SK-MEL-5 (cell line): ENCODE measurements at regions not wholly inside any gene's neighbourhood (a gene's known extent, or its start where the extent isn't known, plus 50 kb on each side); places are given as distances from the start of the nearest gene placed in this dataset.

Source experiments
- DNase-seq: peaks from one replicate; pipeline ENCODE4 v3.0.0-alpha.2; 2016; ENCODE audit warnings: low read depth, low spot score
- in situ Hi-C: cut with HindIII; loops from 2 replicates; pipeline ENCODE4 v1.10.0; 2016; ENCODE audit warnings: low sequenced_read_pairs, high pct_unique_total_duplicates, low pct_unique_long_range_greater_than_20kb

DNA sequence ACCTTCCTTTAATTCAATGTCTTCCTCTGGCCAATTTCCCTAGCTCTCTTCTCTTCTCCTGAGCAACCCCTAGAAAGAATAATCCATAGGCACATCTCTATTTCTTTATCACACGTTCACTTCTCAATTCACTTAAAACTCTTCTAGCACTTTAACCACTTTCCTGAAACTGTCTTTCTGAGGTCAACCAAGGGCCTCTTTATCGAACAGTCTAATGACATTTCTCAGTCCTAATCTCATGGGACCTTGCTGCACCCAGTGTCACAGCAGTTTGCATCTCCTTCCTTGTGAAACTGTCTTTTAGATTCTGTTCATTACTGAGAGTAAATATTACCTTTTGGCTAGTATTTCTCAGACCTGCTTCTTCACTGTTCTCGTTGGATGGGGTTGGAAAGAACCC lies 285.3 kb upstream of the RASGEF1B start:
- in situ Hi-C loops, result no loop called here
- no peak for DNase-seq

DNA sequence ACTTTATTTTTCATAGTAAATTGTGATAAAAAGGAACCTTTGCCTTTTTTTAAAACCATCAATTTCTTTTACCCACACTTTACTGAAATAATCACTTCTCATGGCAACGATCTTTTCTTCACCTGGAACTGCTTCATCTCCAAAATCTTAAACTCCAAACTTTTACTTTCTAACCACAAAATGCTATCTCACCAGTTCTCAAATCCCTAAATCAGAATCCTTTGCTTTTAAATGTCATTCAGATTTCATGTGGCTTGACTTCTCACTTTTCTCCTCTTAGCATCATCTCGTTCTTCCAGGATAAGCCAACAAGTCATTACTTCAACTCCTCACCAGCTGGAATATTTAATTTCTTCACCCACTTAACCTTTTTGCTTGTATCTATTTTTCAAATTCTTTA lies 284.3 kb upstream of the RASGEF1B start:
- in situ Hi-C loops, result no loop called here
- DNase-seq, result no peak

DNA sequence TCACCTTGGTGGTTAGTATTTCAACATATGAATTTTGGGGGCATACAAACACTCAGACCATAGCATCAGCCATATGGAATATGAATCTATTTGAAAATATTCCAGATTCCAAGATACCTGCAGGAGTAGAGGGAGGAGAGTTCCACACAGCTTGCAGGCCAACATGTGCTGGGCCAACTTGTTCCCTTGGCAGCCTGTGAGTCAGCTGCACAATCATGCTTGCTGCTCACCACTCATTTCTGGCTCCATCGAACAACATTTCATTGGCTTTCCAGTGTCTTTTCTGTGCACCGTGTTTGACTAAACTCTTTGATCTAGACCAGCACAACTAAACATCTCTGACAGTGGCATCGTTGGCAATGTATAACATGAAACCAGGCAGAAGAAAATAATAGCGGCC lies 282.5 kb upstream of the RASGEF1B start:
- in situ Hi-C loops, result no loop called here
- no peak for DNase-seq

DNA sequence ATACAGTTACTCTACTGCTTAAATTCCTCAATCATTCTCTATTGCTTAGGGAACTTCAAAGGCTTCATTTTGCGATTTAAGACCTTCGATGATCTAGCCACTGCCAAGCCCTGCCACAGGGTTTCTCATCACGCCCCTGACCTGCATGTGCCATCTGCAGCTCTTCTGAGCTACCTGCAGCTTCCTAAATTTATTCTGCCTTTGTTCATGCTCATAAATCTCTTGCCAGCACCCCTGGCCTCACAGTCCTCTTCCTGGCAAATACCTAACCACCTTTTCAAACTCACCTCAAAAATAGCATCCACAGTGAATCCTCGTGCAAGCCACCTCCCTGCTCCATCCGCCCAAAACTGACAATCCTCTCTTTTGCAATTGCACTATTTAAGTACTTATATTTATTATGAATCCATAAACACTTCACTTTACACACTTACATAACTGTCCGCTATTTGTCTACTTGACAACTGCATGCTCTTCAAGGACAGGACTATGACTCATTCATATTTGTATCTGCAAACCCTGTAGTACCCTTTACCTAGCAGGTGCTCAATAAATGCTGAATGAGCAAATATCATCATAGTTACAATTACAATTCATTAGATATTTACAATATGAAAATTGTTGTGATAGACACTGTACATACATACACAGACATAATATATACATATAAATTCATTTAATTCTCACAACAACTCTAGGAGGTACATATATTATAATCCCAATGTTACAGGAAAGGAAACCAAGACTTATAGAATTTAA lies 280.0 kb upstream of the RASGEF1B start:
- in situ Hi-C loops, result no loop called here
- DNase-seq, result no peak

DNA sequence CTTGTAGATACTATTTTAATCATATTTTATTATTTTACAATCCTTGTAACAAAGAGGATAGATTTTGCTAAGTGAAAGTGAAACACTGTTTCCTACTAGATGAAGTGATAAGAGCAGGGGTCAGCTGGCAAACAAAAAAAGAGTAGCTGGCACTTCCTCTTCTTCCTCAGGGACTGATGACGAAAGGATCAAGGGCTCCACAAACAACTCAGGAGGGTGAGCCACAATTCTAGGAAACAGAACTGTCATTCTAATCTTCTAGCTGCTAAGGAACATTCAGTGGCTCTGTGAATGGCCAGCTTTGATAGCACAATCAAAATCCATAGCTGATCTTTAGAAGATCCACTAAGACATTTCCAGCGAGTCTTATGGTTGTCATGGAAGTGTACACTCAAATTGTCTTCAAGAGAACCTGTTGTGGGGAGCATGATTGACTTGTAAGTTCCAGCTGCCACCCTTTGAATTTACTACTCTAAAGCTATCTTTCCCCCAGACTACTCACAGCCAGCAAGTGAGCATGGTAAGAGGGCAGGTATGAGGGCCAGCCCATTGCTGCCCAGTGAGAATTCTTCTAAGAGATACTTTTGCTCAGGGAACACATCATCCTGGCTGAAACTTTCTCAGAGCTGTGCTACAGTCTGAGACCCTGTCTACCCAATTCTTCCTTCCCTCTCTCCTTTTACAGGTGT lies 275.7 kb upstream of the RASGEF1B start:
- in situ Hi-C loops, result no loop called here
- no peak for DNase-seq

DNA sequence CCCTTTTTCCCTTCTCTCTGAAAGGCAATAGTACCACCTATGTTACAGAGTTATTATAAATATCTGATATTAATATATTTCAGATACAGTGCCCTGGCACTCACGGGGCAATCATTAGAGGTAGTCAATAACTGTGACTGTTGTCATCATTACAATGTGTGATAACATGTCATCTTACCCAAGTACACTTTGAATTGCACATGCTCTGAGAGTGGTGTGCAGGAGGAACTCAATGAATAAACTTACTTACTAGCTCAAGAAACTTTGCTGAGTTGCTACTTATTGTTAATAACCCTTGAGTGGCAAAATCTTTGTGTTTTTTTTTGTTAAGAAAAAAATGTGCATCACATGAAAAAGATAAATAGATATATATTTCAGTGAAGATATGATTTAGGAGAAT lies 275.1 kb upstream of the RASGEF1B start:
- no peak for DNase-seq
- in situ Hi-C loops, result no loop called here

DNA sequence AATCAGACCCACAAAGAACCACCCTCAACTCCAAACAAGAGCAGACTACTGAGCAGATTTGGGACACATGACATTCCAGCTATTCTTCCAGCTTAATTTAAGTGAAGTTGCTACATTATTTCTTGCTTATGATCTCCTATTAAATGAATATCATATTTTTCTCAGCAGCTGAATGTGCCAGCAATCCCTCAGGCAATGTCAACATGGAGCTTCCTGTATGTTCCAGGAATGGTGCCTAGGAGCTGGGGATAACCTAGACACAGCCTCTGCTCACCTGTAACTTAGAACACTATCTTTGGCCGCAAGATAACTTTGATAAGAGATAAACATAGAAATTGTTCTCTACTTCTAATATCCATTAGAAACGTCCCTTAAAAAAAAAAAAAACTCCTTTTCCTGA lies 274.4 kb upstream of the RASGEF1B start:
- no peak for DNase-seq
- in situ Hi-C loops, result no loop called here

DNA sequence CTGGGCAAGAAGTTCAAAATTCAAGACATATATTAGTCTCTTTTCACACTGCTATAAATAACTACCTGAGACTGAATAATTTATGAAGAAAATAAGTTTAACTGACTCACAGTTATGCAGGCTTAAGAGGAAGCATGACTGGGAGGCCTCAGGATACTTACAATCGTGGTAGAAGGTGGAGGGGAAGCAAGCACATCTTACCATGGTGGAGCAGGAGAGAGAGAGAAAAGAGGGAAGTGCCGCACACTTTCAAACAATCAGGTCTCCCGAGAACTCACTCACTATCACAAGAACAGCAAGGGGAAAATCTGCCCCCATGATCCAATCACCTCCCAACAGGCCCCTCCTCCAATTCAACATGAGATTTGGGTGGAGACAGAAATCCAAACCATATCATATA lies 273.3 kb upstream of the RASGEF1B start:
- DNase-seq, result no peak
- in situ Hi-C loops, result no loop called here

DNA sequence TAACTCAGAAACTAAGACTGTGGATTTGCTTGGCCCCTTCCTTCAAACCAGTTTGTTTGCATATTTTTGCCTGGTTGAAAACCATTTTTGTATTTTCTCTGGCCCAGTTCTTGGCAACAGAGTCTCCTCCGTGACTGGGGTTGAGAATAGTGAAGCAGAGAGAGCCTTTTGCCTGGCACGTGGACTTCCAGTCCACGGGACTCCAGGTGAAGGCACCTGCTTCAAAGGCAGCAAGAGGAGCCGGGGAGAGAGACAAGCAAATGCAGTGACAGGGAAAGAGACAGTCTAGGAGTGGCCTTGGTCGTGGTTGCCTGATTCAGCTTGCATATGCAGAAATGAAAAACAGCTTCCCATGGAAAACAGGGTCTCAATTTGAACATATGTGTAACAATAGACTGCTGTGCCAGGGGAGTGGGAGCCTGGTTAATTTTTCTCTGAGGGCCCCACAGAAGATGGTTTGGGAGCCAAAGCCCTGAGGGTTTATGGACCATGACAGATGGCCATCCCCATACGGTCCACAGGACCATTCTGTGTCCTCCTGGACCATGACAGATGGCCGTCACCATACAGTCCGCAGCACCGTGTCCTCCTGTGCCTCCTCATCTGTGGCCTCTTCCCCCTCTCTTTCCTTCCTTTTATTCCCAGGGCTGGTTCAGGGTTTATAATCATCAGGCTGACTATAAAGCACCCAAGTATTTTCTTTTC lies 272.2 kb upstream of the RASGEF1B start:
- in situ Hi-C loops, result no loop called here
- DNase-seq, result no peak

DNA sequence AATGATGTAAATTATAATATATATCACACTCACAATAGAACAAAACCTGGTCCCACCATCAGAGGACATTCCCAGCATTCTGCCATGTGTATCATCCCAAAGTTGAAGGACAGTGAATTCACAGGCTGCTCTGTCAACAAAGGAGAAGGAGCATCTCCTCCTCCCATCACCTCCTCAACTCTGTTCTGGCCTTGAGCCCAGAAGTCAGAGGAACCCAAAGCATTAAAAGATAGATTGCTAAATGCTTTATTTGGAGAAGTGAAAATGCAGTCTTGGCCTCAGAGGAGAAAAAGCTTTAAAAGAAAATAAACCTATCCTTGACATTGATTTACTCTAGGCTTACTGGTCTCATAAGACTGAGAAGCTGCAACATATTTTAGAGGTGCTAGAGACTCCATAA lies 268.8 kb upstream of the RASGEF1B start:
- DNase-seq, result no peak
- in situ Hi-C loops, result no loop called here

DNA sequence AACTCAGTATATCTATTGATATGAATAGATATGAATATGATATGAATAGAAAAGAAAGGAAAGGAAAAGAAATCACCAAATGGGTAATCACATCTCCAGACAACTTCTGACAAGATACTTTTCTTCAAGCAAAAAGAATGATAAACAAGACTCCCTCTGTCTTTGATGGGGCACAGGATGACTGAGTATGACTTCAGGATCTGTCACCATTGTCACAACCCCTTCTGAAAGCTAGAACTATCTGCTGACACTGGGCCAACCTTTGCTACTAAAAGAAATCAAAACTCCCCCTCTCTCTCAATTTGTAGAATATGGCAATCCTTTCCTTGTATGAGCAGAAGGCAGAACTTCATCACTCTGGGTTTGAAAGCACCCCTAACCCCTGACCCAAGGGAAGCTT lies 267.2 kb upstream of the RASGEF1B start:
- in situ Hi-C loops, result no loop called here
- DNase-seq, result no peak

DNA sequence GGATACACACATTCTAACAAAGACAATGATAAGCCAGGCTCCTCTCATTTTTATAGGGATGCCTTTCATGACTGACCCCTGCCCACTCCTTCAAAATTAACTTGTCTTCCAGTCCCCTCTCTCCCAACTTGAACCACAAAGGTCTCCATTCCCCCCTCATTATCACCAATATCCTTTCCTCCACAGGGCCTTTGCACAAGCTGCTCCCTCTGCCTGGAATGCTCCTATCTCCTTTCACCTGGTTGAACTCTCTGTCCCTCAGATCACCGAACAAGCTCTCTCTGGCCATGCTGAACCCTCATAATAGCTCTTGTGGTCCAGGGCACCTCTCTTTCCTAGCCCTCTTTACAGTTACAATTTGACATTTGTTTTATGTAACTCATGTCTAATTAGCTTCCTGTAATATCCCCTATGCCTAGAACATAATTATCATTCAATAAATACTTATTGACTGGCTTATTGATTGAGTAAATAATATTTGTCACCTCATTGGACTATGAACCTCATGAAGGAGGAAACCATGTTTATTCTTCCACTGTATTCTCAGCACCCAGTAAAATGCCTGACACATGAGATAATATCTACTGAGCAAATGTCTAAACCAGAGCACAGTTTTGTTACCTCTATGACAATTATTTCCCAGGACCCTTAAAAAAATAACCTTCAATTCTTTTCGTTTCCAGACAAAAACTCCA lies 266.3 kb upstream of the RASGEF1B start:
- no peak for DNase-seq
- in situ Hi-C loops, result no loop called here

DNA sequence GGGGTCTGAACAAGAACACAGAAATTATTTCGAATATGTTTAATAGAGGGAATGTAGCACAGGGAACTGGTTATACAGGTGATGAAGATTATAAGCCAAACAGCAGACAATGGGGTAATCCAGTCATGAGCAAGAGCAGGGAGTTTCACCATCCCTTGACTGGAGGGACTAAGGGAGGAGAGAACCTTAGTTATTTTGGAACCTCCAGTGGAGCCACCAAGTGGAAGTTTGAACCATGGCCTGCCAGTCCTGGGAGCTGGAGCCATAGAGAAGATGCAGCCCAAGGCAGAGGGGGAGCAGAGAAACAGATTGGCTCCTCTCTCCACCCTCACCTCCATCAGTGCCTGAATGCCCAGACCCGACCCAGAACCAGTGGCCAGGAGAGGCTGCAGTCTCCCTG lies 264.6 kb upstream of the RASGEF1B start:
- no peak for DNase-seq
- in situ Hi-C loops, result no loop called here

DNA sequence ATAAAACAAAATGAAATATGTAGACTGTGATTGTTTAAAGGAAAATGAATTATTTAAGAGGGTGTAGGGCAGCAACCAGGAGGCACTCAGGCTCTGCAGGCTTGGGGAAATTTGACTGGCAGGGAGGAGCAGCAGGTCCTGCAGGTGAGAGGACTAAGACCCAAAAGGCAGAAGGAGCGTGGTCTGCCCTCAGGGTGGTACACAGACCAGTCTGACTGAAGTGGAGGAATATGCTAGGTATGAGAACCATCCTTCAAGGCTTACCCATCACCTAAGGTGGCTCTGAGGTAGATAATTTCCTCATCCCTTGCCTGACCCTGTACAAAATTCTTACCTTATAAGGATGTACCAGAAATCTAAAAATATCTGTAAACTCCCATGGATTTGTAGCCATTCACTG lies 261.3 kb upstream of the RASGEF1B start:
- in situ Hi-C loops, result no loop called here

DNA sequence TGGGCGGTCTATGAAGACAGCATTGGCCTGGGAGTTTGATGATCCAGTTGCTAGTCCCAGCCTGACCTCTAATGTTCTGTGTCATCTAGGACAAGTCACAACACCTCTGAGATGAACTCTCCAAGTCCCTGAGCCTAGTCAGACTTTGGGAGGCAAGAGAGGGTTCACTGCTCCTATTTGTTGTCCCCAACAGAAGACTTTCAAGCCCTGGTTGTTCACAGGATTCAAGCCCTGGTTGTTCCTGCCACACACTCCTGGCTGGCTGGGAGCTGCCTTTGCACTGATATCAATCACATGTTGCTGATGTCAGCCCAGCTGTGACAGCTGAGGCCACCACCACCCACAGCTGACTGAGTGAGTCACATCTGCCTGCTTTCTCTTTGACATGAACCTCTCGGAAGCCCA lies 253.2 kb upstream of the RASGEF1B start:
- in situ Hi-C loops, result no loop called here
- no peak for DNase-seq

More for the DNA sequence above, 261.3 kb upstream of the RASGEF1B start:
- DNase-seq, result no peak

DNA sequence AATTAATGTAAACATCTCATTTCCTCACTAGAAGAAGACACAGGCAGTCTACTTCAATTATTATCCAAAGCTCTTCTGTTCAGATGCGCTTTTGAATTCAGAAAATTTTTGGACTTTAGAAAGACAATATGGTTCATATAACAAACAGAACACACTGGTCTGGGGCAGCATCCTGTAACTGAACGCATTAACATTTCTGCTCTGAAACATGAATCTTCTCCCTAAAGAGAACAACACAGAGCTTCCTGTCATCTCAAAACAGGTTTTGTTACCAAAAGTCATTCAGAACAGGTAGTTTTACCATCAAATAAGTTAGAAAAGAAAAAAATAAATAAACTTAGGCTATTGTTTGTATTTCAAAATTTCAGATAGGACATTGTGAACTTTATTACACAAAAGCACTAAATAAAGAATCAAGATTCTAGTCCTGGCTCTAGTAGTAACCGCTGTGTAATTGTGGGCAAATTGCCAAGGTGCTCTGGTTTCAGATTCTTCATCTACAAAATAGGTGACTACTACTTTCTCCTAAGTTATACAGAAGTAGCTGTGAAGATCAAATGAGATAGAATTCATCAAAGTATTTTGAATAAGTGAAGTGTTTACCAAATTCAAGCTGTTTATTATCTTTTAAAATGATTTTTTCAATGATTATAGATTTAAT lies 252.3 kb upstream of the RASGEF1B start:
- DNase-seq, result no peak
- in situ Hi-C loops, result no loop called here

DNA sequence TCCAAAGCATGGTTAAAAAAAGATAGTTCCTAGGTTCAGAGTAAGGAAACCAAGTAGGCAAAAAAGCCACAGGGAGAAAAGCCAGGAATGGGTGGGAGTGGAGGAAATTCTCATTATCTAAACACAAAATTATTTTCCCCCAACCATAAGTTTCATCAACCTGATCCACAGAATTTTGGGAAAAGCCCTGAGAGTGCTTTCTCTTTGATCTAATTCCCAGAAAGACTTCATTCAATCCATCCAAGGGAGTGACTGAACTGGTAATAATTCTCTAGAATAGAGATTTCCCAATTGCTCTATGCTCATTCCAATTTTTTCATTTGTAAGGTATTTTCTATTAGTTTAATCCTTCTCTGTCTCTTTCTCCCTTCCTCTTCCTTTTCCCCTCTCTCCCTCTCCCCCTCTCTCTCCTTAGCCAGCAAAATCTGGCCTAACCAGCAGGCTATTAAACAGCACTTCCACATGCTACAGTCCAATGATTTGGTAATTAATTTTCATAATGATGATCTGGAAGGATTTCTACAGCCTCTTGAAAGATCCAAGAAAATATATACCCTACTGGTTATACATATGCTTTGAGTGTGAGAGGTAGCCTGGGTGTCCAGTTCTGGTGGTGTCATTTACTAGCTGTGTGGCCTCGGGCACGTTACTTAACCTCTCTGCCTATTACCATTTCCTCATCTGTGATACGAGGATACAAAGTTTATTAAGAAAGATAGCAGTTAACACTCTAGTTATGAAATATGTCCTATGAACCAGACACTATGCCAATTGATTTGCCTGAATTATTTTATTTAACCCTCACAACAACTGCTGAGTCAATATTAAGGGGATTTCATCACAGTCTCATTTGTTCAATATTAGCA lies 251.5 kb upstream of the RASGEF1B start:
- in situ Hi-C loops, result no loop called here
- no peak for DNase-seq
